Breast epithelium (tissue), 4 donors: ENCODE measurements at regions not wholly inside any gene's neighbourhood (a gene's known extent, or its start where the extent isn't known, plus 50 kb on each side); places are given as distances from the start of the nearest gene placed in this dataset.

Source experiments
- DNase-seq, 2 donors: peaks; one replicate each; pipeline ENCODE4 v3.0.0-alpha.2; 2019; ENCODE audit warnings: low spot score in 2 of 2
- H3K27ac ChIP-seq, 2 donors: fragments of 200-600 bp; sonication (generic) in 1 of 2; one replicate each; pipeline ENCODE4 v1.5.1; 2016 to 2019; ENCODE audit warnings: mild to moderate bottlenecking in 1 of 2
- H3K27me3 ChIP-seq, 2 donors: fragments of 200-600 bp; sonication (generic) in 1 of 2; one replicate each; pipeline versions ENCODE4 v1.5.1 to v1.6.0; 2017 to 2019; ENCODE audit warnings: control low read depth in 1 of 2, mild to moderate bottlenecking in 1 of 2
- H3K36me3 ChIP-seq: fragments of 200-600 bp; one replicate; pipeline ENCODE4 v1.5.1; 2019
- H3K4me1 ChIP-seq, 2 donors: fragments of 200-600 bp; sonication (generic); one replicate each; pipeline ENCODE4 v1.5.1; 2016 to 2019; ENCODE audit warnings: control low read depth in 1 of 2
- H3K4me3 ChIP-seq, 3 donors: fragments of 200-600 bp; sonication (generic); 1 replicate in 2 of 3; 2 replicates in 1 of 3; pipeline ENCODE4 v1.5.1; 2016 to 2019; ENCODE audit warnings: mild to moderate bottlenecking in 3 of 3, moderate library complexity in 2 of 3
- H3K9me3 ChIP-seq, 2 donors: fragments of 200-600 bp; sonication (generic) in 1 of 2; one replicate each; pipeline ENCODE4 v1.5.1; 2016 to 2019; ENCODE audit warnings: control low read depth in 1 of 2
- POLR2A ChIP-seq: fragments of 450-650 bp; IDR thresholded peaks from one replicate; pipeline ENCODE4 v1.6.1; 2016; ENCODE audit warnings: antibody characterized with exemption, mild to moderate bottlenecking, moderate library complexity
- POLR2AphosphoS5 ChIP-seq, 3 donors: sonication (generic); formaldehyde crosslinking; IDR thresholded peaks; one replicate each; pipeline ENCODE4 v1.6.1; 2017; ENCODE audit warnings: antibody characterized with exemption in 3 of 3
- intact Hi-C: fragments of 100-400 bp; cut with DNase I; formaldehyde crosslinking; loops from one replicate; pipeline ENCODE4 v1.15.1; 2023; ENCODE audit warnings: low total_unique reads
- TF ChIP-seq, protein P1 (sequence below), 3 donors: fragments of 450-650 bp; IDR thresholded peaks; one replicate each; pipeline ENCODE4 v1.5.1; 2016 to 2017; ENCODE audit warnings: antibody characterized with exemption in 3 of 3, mild to moderate bottlenecking in 3 of 3, moderate library complexity in 3 of 3

- Histone ChIP-seq H3K27me3 (no peaks in the 10 kb centered on the region), H3K4me3 (peak within 1 kb of the TSS in 2 of 3 donors; percentile 46 to 60), H3K36me3 (no peaks in the 10 kb centered on the region), H3K4me1 (no peaks in the 10 kb centered on the region), H3K27ac (peak within 1 kb of the TSS; percentile 74 to 85), H3K9me3 (no peaks in the 10 kb centered on the region)
- TF ChIP-seq POLR2AphosphoS5 (IDR thresholded peaks at IDR 0.05): no peak
- TF ChIP-seq POLR2A: no peak
- TF ChIP-seq, protein P1, sequence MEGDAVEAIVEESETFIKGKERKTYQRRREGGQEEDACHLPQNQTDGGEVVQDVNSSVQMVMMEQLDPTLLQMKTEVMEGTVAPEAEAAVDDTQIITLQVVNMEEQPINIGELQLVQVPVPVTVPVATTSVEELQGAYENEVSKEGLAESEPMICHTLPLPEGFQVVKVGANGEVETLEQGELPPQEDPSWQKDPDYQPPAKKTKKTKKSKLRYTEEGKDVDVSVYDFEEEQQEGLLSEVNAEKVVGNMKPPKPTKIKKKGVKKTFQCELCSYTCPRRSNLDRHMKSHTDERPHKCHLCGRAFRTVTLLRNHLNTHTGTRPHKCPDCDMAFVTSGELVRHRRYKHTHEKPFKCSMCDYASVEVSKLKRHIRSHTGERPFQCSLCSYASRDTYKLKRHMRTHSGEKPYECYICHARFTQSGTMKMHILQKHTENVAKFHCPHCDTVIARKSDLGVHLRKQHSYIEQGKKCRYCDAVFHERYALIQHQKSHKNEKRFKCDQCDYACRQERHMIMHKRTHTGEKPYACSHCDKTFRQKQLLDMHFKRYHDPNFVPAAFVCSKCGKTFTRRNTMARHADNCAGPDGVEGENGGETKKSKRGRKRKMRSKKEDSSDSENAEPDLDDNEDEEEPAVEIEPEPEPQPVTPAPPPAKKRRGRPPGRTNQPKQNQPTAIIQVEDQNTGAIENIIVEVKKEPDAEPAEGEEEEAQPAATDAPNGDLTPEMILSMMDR (IDR thresholded peaks at IDR 0.05): no peak
- DNase-seq: no peak
- intact Hi-C loops: no loop called here
Observed at GRCh38 chr3:159839561-159840379, 148.9 kb upstream of the IL12A start, which contains the start of gene SCHIP1. TSS of gene SCHIP1 (plus strand) at chr3:159839861.

DNA sequence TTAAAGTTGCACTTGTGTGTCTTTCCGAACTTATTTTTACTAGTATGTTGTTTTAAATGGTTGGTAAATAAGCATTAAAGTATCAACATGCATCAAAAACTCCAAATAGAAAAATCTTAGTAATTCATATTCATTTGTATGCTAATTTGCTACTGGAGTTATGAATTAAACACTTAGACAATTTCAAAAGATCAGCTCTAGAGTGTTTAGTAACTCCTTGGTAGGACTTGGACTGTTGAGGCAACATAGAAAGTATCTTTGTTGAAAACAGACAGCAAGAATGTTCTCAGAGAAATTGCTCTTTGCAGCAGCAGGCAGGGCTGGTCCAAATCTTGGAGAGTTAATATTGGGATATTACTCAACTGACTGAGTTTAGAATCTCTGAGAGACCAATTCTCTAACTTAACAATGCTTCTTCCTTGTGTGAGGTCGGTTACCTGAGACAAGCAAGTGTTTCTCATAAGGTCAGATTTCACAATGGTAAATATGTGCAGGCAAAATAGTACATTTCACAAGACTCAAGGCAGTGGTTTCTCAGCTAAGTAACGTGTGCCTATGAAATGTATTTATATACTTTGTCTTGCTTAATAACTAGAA lies 147.8 kb upstream of the IL12A start:
- H3K9me3 ChIP-seq: no peaks in the 10 kb centered on the region
- peak overlapping the region in 2 of 3 donors; percentile 46 to 60 for H3K4me3 ChIP-seq
- DNase-seq: peak in 1 of 2 donors; percentile 33
- H3K36me3 ChIP-seq: no peaks in the 10 kb centered on the region
- no peaks in the 10 kb centered on the region for H3K27me3 ChIP-seq
- H3K27ac ChIP-seq: peak overlapping the region; percentile 74 to 85
- intact Hi-C loops: no loop called here
- peak in 1 of 3 donors; percentile 52 for TF ChIP-seq POLR2AphosphoS5 (IDR thresholded peaks at IDR 0.05)
- TF ChIP-seq, protein P1 (IDR thresholded peaks at IDR 0.05): no peak
- no peaks in the 10 kb centered on the region for H3K4me1 ChIP-seq

DNA sequence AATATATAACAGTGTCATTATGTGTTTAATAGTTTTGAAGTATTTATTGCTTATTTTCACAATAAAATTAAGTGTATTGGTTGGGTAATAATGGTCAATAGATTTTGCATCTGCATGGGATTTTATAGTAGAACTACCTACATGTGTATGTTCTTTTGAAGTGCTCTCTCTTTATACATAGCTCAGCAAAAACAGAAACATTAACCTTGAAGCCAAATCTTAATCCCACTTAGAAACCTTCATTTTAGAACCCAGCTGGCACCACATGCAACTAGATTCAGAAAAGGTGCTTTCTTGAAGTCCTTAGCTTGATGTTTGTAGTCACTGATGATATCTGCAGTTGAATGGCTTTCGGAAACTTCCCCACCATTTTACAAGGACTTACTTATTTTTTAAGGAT lies 146.9 kb upstream of the IL12A start:
- H3K4me1 ChIP-seq: no peaks in the 10 kb centered on the region
- intact Hi-C loops: no loop called here
- peak overlapping the region; percentile 21 to 55 for H3K27ac ChIP-seq
- TF ChIP-seq POLR2AphosphoS5 (IDR thresholded peaks at IDR 0.05) (no peak), POLR2A (no peak)
- TF ChIP-seq, protein P1 (IDR thresholded peaks at IDR 0.05): no peak
- H3K27me3 ChIP-seq: no peaks in the 10 kb centered on the region
- no peaks in the 10 kb centered on the region for H3K36me3 ChIP-seq
- no peaks in the 10 kb centered on the region for H3K9me3 ChIP-seq
- no peak for DNase-seq
- no peak overlapping the region for H3K4me3 ChIP-seq

- peak overlapping the region; percentile 16 to 61 for H3K27ac ChIP-seq
Observed at GRCh38 chr3:159843840-159844730, 144.6 kb upstream of the IL12A start.

More at GRCh38 chr3:159843840-159844730, 144.6 kb upstream of the IL12A start:
- Histone ChIP-seq H3K4me3 (no peak overlapping the region), H3K27me3 (no peaks in the 10 kb centered on the region), H3K9me3 (no peaks in the 10 kb centered on the region), H3K36me3 (no peaks in the 10 kb centered on the region), H3K4me1 (no peaks in the 10 kb centered on the region)
- TF ChIP-seq, protein P1 (IDR thresholded peaks at IDR 0.05): no peak
- TF ChIP-seq POLR2AphosphoS5 (IDR thresholded peaks at IDR 0.05): no peak
- no peak for TF ChIP-seq POLR2A
- no peak for DNase-seq
- intact Hi-C loops: no loop called here
